Endothelial cell of umbilical vein (primary cell): ENCODE measurements at regions not wholly inside any gene's neighbourhood (a gene's known extent, or its start where the extent isn't known, plus 50 kb on each side); places are given as distances from the start of the nearest gene placed in this dataset.

ENCODE experiments used
- BruUV-seq: library from RNA; stranded (reverse); fragments of 400-500 nt; replicated peaks from 2 replicates; lab custom pipeline; 2021; lab: Mats Ljungman, UMichigan
- CTCF ChIA-PET: fragments of 300-600, 350-600 bp; sonication (Branson Sonifier 250); formaldehyde crosslinking; loops from one replicate; lab custom pipeline; 2021; ENCODE audit warnings: antibody characterized with exemption, inconsistent platforms; lab: Charles Lee
- POLR2A ChIA-PET: fragments of 300-600, 350-600 bp; sonication (Branson Sonifier 250); formaldehyde crosslinking; loops from one replicate; lab custom pipeline; 2021; ENCODE audit warnings: antibody characterized with exemption, inconsistent platforms; lab: Charles Lee
- DNase-seq: peaks from one replicate; pipeline ENCODE4 v3.0.0-alpha.2; 2011; ENCODE audit warnings: low read depth, low spot score
- FAIRE-seq: peaks from 2 replicates; lab custom pipeline; 2011; peaks lifted over from hg19 to GRCh38; lab: Jason Lieb, UNC
- H2AFZ ChIP-seq: 2 replicates; pipeline ENCODE4 v1.6.0; 2012; ENCODE audit warnings: low read depth, low read length, control low read depth, inconsistent platforms
- H3K27ac ChIP-seq: 2 replicates; pipeline ENCODE4 v1.5.1; 2011; ENCODE audit warnings: low read depth, mild to moderate bottlenecking, control low read depth, low read length, moderate library complexity; ENCODE audit not compliant: insufficient read depth
- H3K27me3 ChIP-seq, 2 experiments: 2 replicates each; pipeline versions ENCODE4 v1.6.0 to v1.6.1; 2011; ENCODE audit warnings: low read length in 2 of 2, mixed read lengths in 1 of 2; ENCODE audit not compliant: control insufficient read depth in 2 of 2, insufficient read depth in 2 of 2
- H3K36me3 ChIP-seq, 2 experiments: 2 replicates in 1 of 2; 3 replicates in 1 of 2; pipeline ENCODE4 v1.5.1; 2011; ENCODE audit warnings: low read length in 2 of 2, mild to moderate bottlenecking in 1 of 2, moderate library complexity in 1 of 2; ENCODE audit not compliant: control insufficient read depth in 2 of 2, insufficient read depth in 2 of 2; ENCODE audit errors: extremely low read depth in 1 of 2
- H3K4me1 ChIP-seq: 3 replicates; pipeline ENCODE4 v1.5.1; 2011; ENCODE audit warnings: mild to moderate bottlenecking, low read length; ENCODE audit not compliant: control insufficient read depth, insufficient read depth; ENCODE audit errors: extremely low read depth
- H3K4me2 ChIP-seq: 2 replicates; pipeline ENCODE4 v1.6.1; 2011; ENCODE audit warnings: low read length, control low read depth, mixed read lengths; ENCODE audit not compliant: insufficient read depth
- H3K4me3 ChIP-seq, 3 experiments: fragments of 200-600 bp in 1 of 3; sonication (generic), shearing (Covaris generic) in 1 of 3; replicated peaks in 1 of 3; 2 replicates each; pipeline ENCODE4 v1.5.1; 2011 to 2016; ENCODE audit warnings: control low read depth in 3 of 3, low read length in 3 of 3, mild to moderate bottlenecking in 2 of 3, inconsistent platforms in 1 of 3, low read depth in 1 of 3, moderate library complexity in 1 of 3; ENCODE audit not compliant: insufficient read depth in 1 of 3
- H3K79me2 ChIP-seq: 2 replicates; pipeline ENCODE4 v1.6.0; 2012; ENCODE audit warnings: low read length, inconsistent platforms; ENCODE audit not compliant: control insufficient read depth, insufficient read depth
- H3K9ac ChIP-seq: replicated peaks from 2 replicates; pipeline ENCODE3; 2011; ENCODE audit warnings: low read length, control low read depth; ENCODE audit not compliant: insufficient read depth; ENCODE audit errors: extremely low read depth
- H3K9me1 ChIP-seq: replicated peaks from 3 replicates; pipeline ENCODE4 v1.6.0; 2011; ENCODE audit warnings: mild to moderate bottlenecking, low read length; ENCODE audit not compliant: control insufficient read depth, insufficient read depth; ENCODE audit errors: extremely low read depth
- H3K9me3 ChIP-seq: replicated peaks from 2 replicates; pipeline ENCODE4 v1.5.1; 2012; ENCODE audit warnings: low read length, inconsistent platforms; ENCODE audit not compliant: control insufficient read depth, insufficient read depth
- H4K20me1 ChIP-seq: replicated peaks from 2 replicates; pipeline ENCODE3; 2011; ENCODE audit warnings: mild to moderate bottlenecking, low read length; ENCODE audit not compliant: control insufficient read depth, insufficient read depth; ENCODE audit errors: extremely low read depth
- CTCF ChIP-seq, 2 donors: IDR thresholded peaks; 1 replicate in 1 of 2; 2 replicates in 1 of 2; pipeline ENCODE4 v1.5.1; 2011; ENCODE audit warnings: low read length in 2 of 2, mild to moderate bottlenecking in 2 of 2, moderate library complexity in 2 of 2, control low read depth in 1 of 2, inconsistent platforms in 1 of 2, low read depth in 1 of 2; ENCODE audit not compliant: insufficient read depth in 1 of 2; ENCODE audit errors: extremely low read depth in 1 of 2
- EZH2 ChIP-seq: IDR thresholded peaks from 2 replicates; pipeline ENCODE4 v1.6.1; 2012; ENCODE audit warnings: borderline replicate concordance, low read depth, mild to moderate bottlenecking, moderate library complexity, low read length, inconsistent platforms; ENCODE audit not compliant: severe bottlenecking
- FOS ChIP-seq: IDR thresholded peaks from 2 replicates; pipeline ENCODE4 v1.6.1; 2011; ENCODE audit warnings: mild to moderate bottlenecking, low read length, moderate library complexity, borderline replicate concordance; ENCODE audit not compliant: insufficient read depth
- GATA2 ChIP-seq: IDR thresholded peaks from 2 replicates; pipeline ENCODE4 v1.7.0; 2011; ENCODE audit warnings: low read depth, mild to moderate bottlenecking, moderate library complexity, mixed read lengths, low read length; ENCODE audit not compliant: insufficient read length, insufficient read depth
- JUN ChIP-seq: IDR thresholded peaks from 2 replicates; pipeline ENCODE4 v1.6.1; 2011; ENCODE audit warnings: borderline replicate concordance, low read depth; ENCODE audit not compliant: insufficient read length, insufficient read depth
- MAX ChIP-seq: IDR thresholded peaks from 2 replicates; pipeline ENCODE4 v1.6.1; 2011; ENCODE audit not compliant: insufficient read depth, insufficient read length
- MYC ChIP-seq: IDR thresholded peaks from one replicate; pipeline ENCODE4 v1.6.1; 2011; ENCODE audit warnings: mild to moderate bottlenecking, low read depth, low read length
- POLR2A ChIP-seq: IDR thresholded peaks from 2 replicates; pipeline ENCODE4 v1.6.1; 2012; ENCODE audit warnings: low read depth, mild to moderate bottlenecking, control low read depth, low read length
- POLR2AphosphoS5 ChIP-seq: IDR thresholded peaks from 2 replicates; pipeline ENCODE4 v1.6.1; 2012; ENCODE audit warnings: low read depth, mild to moderate bottlenecking, control low read depth, low read length, moderate library complexity; ENCODE audit not compliant: insufficient read depth
- dilution Hi-C: fragments of 300-500 bp; cut with MboI; formaldehyde crosslinking; loops from one replicate; pipeline ENCODE4 v1.15.0; 2019; ENCODE audit warnings: low sequenced_read_pairs; ENCODE audit not compliant: extremely low pct_ligation_motif_present
- intact Hi-C: fragments of 100-400 bp; cut with micrococcal nuclease; formaldehyde crosslinking; loops from one replicate; pipeline ENCODE4 v1.10.0; 2022

- TF ChIP-seq FOS (no peak), POLR2A (no peak), GATA2 (no peak)
- Histone ChIP-seq H4K20me1 (no peaks in the 10 kb centered on the region), H2AFZ (no peak overlapping the region), H3K79me2 (no peaks in the 10 kb centered on the region), H3K9me3 (no peaks in the 10 kb centered on the region), H3K9me1 (no peaks in the 10 kb centered on the region), H3K27ac (no peak overlapping the region), H3K9ac (no peak overlapping the region), H3K36me3 (no peaks in the 10 kb centered on the region), H3K4me1 (no peaks in the 10 kb centered on the region), H3K4me2 (no peak overlapping the region), H3K27me3 (peaks cover 0 to 2% of the 10 kb centered on the region in 2 experiments), H3K4me3 (no peak overlapping the region)
- FAIRE-seq (no peak), DNase-seq (no peak)
- POLR2A ChIA-PET: no interaction called here
- dilution Hi-C loops: no loop called here
- intact Hi-C loops: no loop called here
- CTCF ChIA-PET: no interaction called here
- no TSS peak for BruUV-seq
Measured at GRCh38 chrX:39356119-39356807, 555.0 kb downstream of the MID1IP1 start.

- no peak overlapping the region for H3K9ac ChIP-seq
- no peak for FAIRE-seq
- dilution Hi-C loops: no loop called here
- no peaks in the 10 kb centered on the region for H3K4me1 ChIP-seq
- DNase-seq: no peak
- H2AFZ ChIP-seq: no peak overlapping the region
- BruUV-seq: no TSS peak
- H3K9me3 ChIP-seq: no peaks in the 10 kb centered on the region
- ChIA-PET POLR2A (no interaction called here), CTCF (no interaction called here)
- intact Hi-C loops: no loop called here
- no peaks in the 10 kb centered on the region for H3K79me2 ChIP-seq
- TF ChIP-seq POLR2AphosphoS5: no peak
- TF ChIP-seq MAX: no peak
- TF ChIP-seq MYC: no peak
- no peak for TF ChIP-seq POLR2A
- TF ChIP-seq GATA2: no peak
- TF ChIP-seq JUN: no peak
- TF ChIP-seq FOS: no peak
- TF ChIP-seq EZH2: no peak
- no peak for TF ChIP-seq CTCF (IDR thresholded peaks at IDR 0.05; ENCODE audit: extremely low read depth in 1 of 2, insufficient read depth in 1 of 2, low read depth in 1 of 2, low read length in 2 of 2)
- no peaks in the 10 kb centered on the region for H3K36me3 ChIP-seq
- no peak overlapping the region for H3K27ac ChIP-seq
- H3K27me3 ChIP-seq: peaks cover 0 to 2% of the 10 kb centered on the region in 2 experiments
- H3K4me2 ChIP-seq: no peak overlapping the region
- H3K4me3 ChIP-seq: no peak overlapping the region
- no peaks in the 10 kb centered on the region for H3K9me1 ChIP-seq
- H4K20me1 ChIP-seq: no peaks in the 10 kb centered on the region
Measured at GRCh38 chrX:39360101-39360500, 558.8 kb downstream of the MID1IP1 start.
